RWPE1 (cell line): ENCODE measurements at regions not wholly inside any gene's neighbourhood (a gene's known extent, or its start where the extent isn't known, plus 50 kb on each side); places are given as distances from the start of the nearest gene placed in this dataset.

Source experiments
- CTCF ChIA-PET: fragments of 350-600 bp; sonication (Branson Sonifier 250); formaldehyde crosslinking; extraction: SDS; loops from one replicate; lab custom pipeline; 2021; lab: Yijun Ruan, JAX
- POLR2A ChIA-PET: fragments of 400-600 bp; formaldehyde crosslinking; extraction: SDS; loops from one replicate; lab custom pipeline; 2020; ENCODE audit warnings: antibody characterized with exemption; ENCODE audit not compliant: low non-redundant PET; lab: Yijun Ruan, JAX
- DNase-seq: peaks from one replicate; pipeline ENCODE4 v3.0.0; 2012; ENCODE audit warnings: low spot score
- H3K27ac ChIP-seq: fragments of 450-650 bp; 2 replicates; pipeline ENCODE4 v1.5.1; 2017
- CTCF ChIP-seq: fragments of 450-650 bp; conservative IDR thresholded peaks from 2 replicates; pipeline ENCODE4 v1.5.1; 2017; ENCODE audit warnings: low read depth, mild to moderate bottlenecking

GRCh38 chr2:204030322-204030721, 93.8 kb downstream of the ICOS start:
- H3K27ac ChIP-seq, result no peak overlapping the region
- TF ChIP-seq CTCF, result no peak
- ChIA-PET POLR2A (no interaction called here), CTCF (no interaction called here)
- no peak for DNase-seq

- H3K27ac ChIP-seq, result no peak overlapping the region
- ChIA-PET POLR2A (no interaction called here), CTCF (no interaction called here)
- DNase-seq, result no peak
- TF ChIP-seq CTCF, result no peak
Observed at GRCh38 chr2:204031056-204031455, 94.5 kb downstream of the ICOS start.

- TF ChIP-seq CTCF, result no peak
- no peak overlapping the region for H3K27ac ChIP-seq
- POLR2A ChIA-PET, result no interaction called here
- CTCF ChIA-PET, result no interaction called here
- DNase-seq, result no peak
Observed at GRCh38 chr2:204032301-204032700, 95.7 kb downstream of the ICOS start.

GRCh38 chr2:204033611-204034495, 97.3 kb downstream of the ICOS start:
- POLR2A ChIA-PET, result no interaction called here
- no peak for TF ChIP-seq CTCF
- CTCF ChIA-PET, result interaction anchor here (0.7 to 0.8 kb wide), 3 partner anchors 23 to 658 kb away, joined by 3 to 4 read pairs (median 3); no protein-coding TSS in a partner anchor
- DNase-seq, result no peak
- no peak overlapping the region for H3K27ac ChIP-seq

GRCh38 chr2:204036706-204037105, 100.1 kb downstream of the ICOS start:
- no peak for TF ChIP-seq CTCF
- ChIA-PET CTCF (no interaction called here), POLR2A (no interaction called here)
- no peak overlapping the region for H3K27ac ChIP-seq
- DNase-seq, result no peak

- POLR2A ChIA-PET, result no interaction called here
- no peak overlapping the region for H3K27ac ChIP-seq
- CTCF ChIA-PET, result no interaction called here
- no peak for TF ChIP-seq CTCF
- no peak for DNase-seq
Observed at GRCh38 chr2:204037286-204037685, 100.7 kb downstream of the ICOS start.
